PC-3 (cell line): ENCODE measurements at regions not wholly inside any gene's neighbourhood (a gene's known extent, or its start where the extent isn't known, plus 50 kb on each side); places are given as distances from the start of the nearest gene placed in this dataset.

ENCODE experiments used
- ATAC-seq: fragments of 200-7000 bp; cut with Tn5 transposase; 2 replicates; pipeline ENCODE4 v1.9.1; 2020; ENCODE audit warnings: mild to moderate bottlenecking, moderate library complexity
- BruUV-seq: library from RNA; stranded (reverse); fragments of 400-500 nt; replicated peaks from 2 replicates; lab custom pipeline; 2021; lab: Mats Ljungman, UMichigan
- CTCF ChIA-PET: fragments of 300-600 bp; sonication (Branson Sonifier 250); formaldehyde crosslinking; loops from one replicate; lab custom pipeline; 2022; ENCODE audit warnings: antibody characterized with exemption; lab: Charles Lee
- POLR2A ChIA-PET: fragments of 300-600 bp; sonication (Branson Sonifier 250); formaldehyde crosslinking; loops from one replicate; lab custom pipeline; 2022; ENCODE audit warnings: antibody characterized with exemption; ENCODE audit not compliant: unreplicated experiment; lab: Charles Lee
- DNase-seq: peaks from one replicate; pipeline ENCODE4 v3.0.0-alpha.2; 2015
- H2AFZ ChIP-seq: fragments of 300-600 bp; sonication (generic); 2 replicates; pipeline ENCODE4 v1.6.0; 2016; ENCODE audit warnings: antibody characterized with exemption, low read length
- H3F3A ChIP-seq: fragments of 300-600 bp; sonication (generic); one replicate; pipeline ENCODE4 v1.6.0; 2017; ENCODE audit warnings: antibody characterized with exemption, low read length, control low read depth, mild to moderate bottlenecking; ENCODE audit not compliant: unreplicated experiment
- H3K27ac ChIP-seq: fragments of 300-600 bp; sonication (generic); 2 replicates; pipeline ENCODE4 v1.5.1; 2016; ENCODE audit warnings: mild to moderate bottlenecking, low read length
- H3K27me3 ChIP-seq: fragments of 300-600 bp; sonication (generic); 2 replicates; pipeline ENCODE4 v1.6.1; 2016; ENCODE audit warnings: low read length, mixed read lengths
- H3K36me3 ChIP-seq: fragments of 300-600 bp; sonication (generic); 2 replicates; pipeline ENCODE4 v1.6.1; 2016; ENCODE audit warnings: low read depth, mixed run types, low read length, mixed read lengths
- H3K4me1 ChIP-seq: fragments of 300-600 bp; sonication (generic); 2 replicates; pipeline ENCODE4 v1.5.1; 2016; ENCODE audit warnings: low read length; ENCODE audit not compliant: insufficient read depth
- H3K4me2 ChIP-seq: fragments of 300-600 bp; sonication (generic); 2 replicates; pipeline ENCODE4 v1.6.0; 2016; ENCODE audit warnings: low read length
- H3K4me3 ChIP-seq: fragments of 300-600 bp; sonication (generic); 2 replicates; pipeline ENCODE4 v1.5.1; 2016; ENCODE audit warnings: mild to moderate bottlenecking, low read length, mixed read lengths
- H3K79me2 ChIP-seq: fragments of 300-600 bp; sonication (generic); 2 replicates; pipeline ENCODE4 v1.6.1; 2017; ENCODE audit warnings: low read length, mixed read lengths
- H3K9ac ChIP-seq: fragments of 300-600 bp; sonication (generic); 2 replicates; pipeline ENCODE4 v1.6.0; 2016; ENCODE audit warnings: mild to moderate bottlenecking, low read length
- H3K9me2 ChIP-seq: fragments of 300-600 bp; sonication (generic); replicated peaks from 2 replicates; pipeline ENCODE4 v1.6.1; 2016; ENCODE audit warnings: mixed run types, low read length, mixed read lengths
- H3K9me3 ChIP-seq: fragments of 300-600 bp; sonication (generic); 2 replicates; pipeline ENCODE4 v1.6.1; 2016; ENCODE audit warnings: low read length, mixed read lengths
- H4K20me1 ChIP-seq: fragments of 300-600 bp; sonication (generic); 2 replicates; pipeline ENCODE4 v1.6.1; 2016; ENCODE audit warnings: low read length, mixed read lengths
- EZH2 ChIP-seq: fragments of 300-600 bp; sonication (generic); IDR thresholded peaks from one replicate; pipeline ENCODE4 v1.6.1; 2017; ENCODE audit warnings: antibody characterized with exemption, mild to moderate bottlenecking, low read length; ENCODE audit not compliant: unreplicated experiment
- EZH2phosphoT487 ChIP-seq: fragments of 300-600 bp; sonication (generic); IDR thresholded peaks from 2 replicates; pipeline ENCODE4 v1.6.1; 2018; ENCODE audit warnings: mild to moderate bottlenecking, antibody characterized with exemption, low read length, borderline replicate concordance
- intact Hi-C: fragments of 100-400 bp; cut with micrococcal nuclease; formaldehyde crosslinking; loops from 2 replicates; pipeline ENCODE4 v1.9.0; 2023
- TF ChIP-seq, protein P1 (sequence below): fragments of 300-600 bp; sonication (generic); conservative IDR thresholded peaks from 2 replicates; pipeline ENCODE4 v1.5.1; 2017; ENCODE audit warnings: antibody characterized with exemption, low read depth, mild to moderate bottlenecking, low read length

DNA sequence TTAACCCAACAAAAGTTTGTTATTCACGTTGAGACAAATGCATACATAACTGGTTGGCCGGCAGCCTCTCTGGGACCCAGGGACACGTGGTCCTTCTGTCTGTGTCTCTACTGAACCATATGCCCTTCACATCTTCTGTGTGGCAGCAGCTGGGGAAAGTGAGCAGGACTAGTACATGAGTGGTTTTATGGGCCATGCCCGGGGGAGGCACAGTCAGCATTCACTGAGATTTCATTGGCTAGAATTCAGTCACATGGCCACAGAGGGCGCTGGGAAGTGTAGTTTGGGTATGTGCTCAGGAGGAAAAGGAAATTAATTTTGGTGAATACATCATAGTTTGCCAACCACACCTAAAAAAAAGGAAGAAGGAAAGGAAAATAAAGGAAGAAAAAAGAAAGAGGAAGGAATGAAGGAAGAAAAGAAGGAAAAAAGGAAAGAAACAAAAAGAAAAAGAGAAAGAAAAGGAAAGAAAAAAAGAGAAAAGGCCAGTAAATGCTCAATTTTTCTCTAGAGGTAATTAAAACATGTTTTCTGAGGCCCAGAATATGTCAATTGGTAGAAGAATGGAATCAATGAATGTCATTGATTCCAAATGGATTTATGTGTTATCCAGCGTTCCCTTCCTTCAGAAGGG lies 55.9 kb upstream of the KIRREL3 start:
- ATAC-seq = no peak
- POLR2A ChIA-PET = no interaction called here
- TF ChIP-seq, protein P1, sequence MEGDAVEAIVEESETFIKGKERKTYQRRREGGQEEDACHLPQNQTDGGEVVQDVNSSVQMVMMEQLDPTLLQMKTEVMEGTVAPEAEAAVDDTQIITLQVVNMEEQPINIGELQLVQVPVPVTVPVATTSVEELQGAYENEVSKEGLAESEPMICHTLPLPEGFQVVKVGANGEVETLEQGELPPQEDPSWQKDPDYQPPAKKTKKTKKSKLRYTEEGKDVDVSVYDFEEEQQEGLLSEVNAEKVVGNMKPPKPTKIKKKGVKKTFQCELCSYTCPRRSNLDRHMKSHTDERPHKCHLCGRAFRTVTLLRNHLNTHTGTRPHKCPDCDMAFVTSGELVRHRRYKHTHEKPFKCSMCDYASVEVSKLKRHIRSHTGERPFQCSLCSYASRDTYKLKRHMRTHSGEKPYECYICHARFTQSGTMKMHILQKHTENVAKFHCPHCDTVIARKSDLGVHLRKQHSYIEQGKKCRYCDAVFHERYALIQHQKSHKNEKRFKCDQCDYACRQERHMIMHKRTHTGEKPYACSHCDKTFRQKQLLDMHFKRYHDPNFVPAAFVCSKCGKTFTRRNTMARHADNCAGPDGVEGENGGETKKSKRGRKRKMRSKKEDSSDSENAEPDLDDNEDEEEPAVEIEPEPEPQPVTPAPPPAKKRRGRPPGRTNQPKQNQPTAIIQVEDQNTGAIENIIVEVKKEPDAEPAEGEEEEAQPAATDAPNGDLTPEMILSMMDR = no peak
- TF ChIP-seq EZH2 (no peak), EZH2phosphoT487 (no peak)

DNA sequence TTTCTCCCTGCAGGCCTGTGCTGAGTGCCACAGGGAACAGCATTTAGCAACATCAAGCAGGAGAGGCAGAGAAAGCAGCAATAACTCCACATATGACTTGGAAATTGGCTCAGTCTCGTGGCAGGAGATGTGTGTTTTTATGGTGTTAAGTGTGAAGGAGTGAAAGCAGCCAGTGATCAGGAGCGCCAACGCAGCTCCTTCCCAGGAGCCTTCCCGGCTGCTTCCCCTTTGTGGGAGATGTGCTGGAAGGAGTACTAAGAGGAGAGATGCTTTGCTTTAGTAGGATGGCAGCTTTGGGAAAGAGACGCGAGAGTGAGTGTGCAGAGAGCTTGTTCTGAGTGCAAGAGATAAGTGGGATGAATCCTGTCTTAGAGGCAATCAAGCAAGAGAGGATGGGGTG lies 54.7 kb upstream of the KIRREL3 start:
- ATAC-seq (no peak), DNase-seq (no peak)
- no peak overlapping the region for H3K27ac ChIP-seq
- ChIA-PET POLR2A (no interaction called here), CTCF (no interaction called here)
- intact Hi-C loops = no loop called here
- H3K4me2 ChIP-seq = no peak overlapping the region
- H3F3A ChIP-seq = no peaks in the 10 kb centered on the region
- no peaks in the 10 kb centered on the region for H3K79me2 ChIP-seq
- H3K9ac ChIP-seq = no peak overlapping the region
- no peak overlapping the region for H2AFZ ChIP-seq
- H3K36me3 ChIP-seq = no peaks in the 10 kb centered on the region
- no TSS peak for BruUV-seq
- no peaks in the 10 kb centered on the region for H3K9me2 ChIP-seq
- H3K27me3 ChIP-seq = peaks cover 14% of the 10 kb centered on the region; the same call in 1 of the 2 replicates
- no peaks in the 10 kb centered on the region for H4K20me1 ChIP-seq
- H3K4me1 ChIP-seq = no peaks in the 10 kb centered on the region
- no peaks in the 10 kb centered on the region for H3K9me3 ChIP-seq
- no peak overlapping the region for H3K4me3 ChIP-seq
- TF ChIP-seq, protein P1 = no peak
- TF ChIP-seq EZH2 = no peak
- no peak for TF ChIP-seq EZH2phosphoT487

More for the DNA sequence above, 55.9 kb upstream of the KIRREL3 start:
- no peak overlapping the region for H3K27ac ChIP-seq
- H3K4me1 ChIP-seq = no peaks in the 10 kb centered on the region
- intact Hi-C loops = no loop called here
- H3K4me3 ChIP-seq = no peak overlapping the region
- peaks cover 26% of the 10 kb centered on the region; the same call in 1 of the 2 replicates for H3K27me3 ChIP-seq
- H3K9me2 ChIP-seq = no peaks in the 10 kb centered on the region
- no peak for DNase-seq
- H3K4me2 ChIP-seq = no peak overlapping the region
- BruUV-seq = no TSS peak
- no peaks in the 10 kb centered on the region for H3F3A ChIP-seq
- H3K9ac ChIP-seq = no peak overlapping the region
- no peaks in the 10 kb centered on the region for H4K20me1 ChIP-seq
- CTCF ChIA-PET = no interaction called here
- H3K36me3 ChIP-seq = no peaks in the 10 kb centered on the region
- H3K79me2 ChIP-seq = no peaks in the 10 kb centered on the region
- H3K9me3 ChIP-seq = no peaks in the 10 kb centered on the region
- no peak overlapping the region for H2AFZ ChIP-seq

DNA sequence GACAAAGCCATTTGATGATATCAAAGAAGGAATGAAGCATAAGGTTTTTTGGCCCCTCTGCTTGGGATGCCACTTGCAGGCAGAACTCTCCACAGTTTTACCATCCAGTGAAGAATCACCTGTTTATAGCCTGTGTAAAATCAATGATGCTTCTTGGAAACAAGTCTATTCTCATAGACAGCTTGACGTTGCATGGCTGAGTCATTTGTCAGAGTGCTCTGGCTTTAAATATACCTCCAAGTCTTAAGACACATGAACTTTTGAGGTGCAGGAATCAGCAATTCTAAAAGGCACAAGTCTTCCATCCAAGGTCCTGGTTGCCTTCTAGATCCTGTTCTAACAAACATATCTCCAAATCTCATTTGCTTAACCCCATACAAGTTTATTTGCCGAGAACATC lies 53.6 kb upstream of the KIRREL3 start:
- Histone ChIP-seq H3K27ac (no peak overlapping the region), H3K9me3 (no peaks in the 10 kb centered on the region), H3K27me3 (peaks cover 3% of the 10 kb centered on the region; the same call in 1 of the 2 replicates), H3K4me1 (no peaks in the 10 kb centered on the region), H2AFZ (no peak overlapping the region), H3K79me2 (no peaks in the 10 kb centered on the region), H4K20me1 (no peaks in the 10 kb centered on the region), H3F3A (no peaks in the 10 kb centered on the region), H3K4me3 (no peak overlapping the region), H3K9ac (no peak overlapping the region), H3K36me3 (no peaks in the 10 kb centered on the region), H3K9me2 (no peaks in the 10 kb centered on the region), H3K4me2 (no peak overlapping the region)
- ChIA-PET POLR2A (no interaction called here), CTCF (no interaction called here)
- ATAC-seq (no peak), DNase-seq (no peak)
- intact Hi-C loops = no loop called here
- BruUV-seq = no TSS peak
- no peak for TF ChIP-seq EZH2phosphoT487
- TF ChIP-seq, protein P1 = no peak
- TF ChIP-seq EZH2 = no peak
